Germinal center (tissue), 1 donor: ENCODE measurements at regions not wholly inside any gene's neighbourhood (a gene's known extent, or its start where the extent isn't known, plus 50 kb on each side); places are given as distances from the start of the nearest gene placed in this dataset.

Experiments used
- DNase-seq: peaks from one replicate; pipeline ENCODE4 v3.0.0; 2012; ENCODE audit warnings: mixed read lengths, low spot score

DNA sequence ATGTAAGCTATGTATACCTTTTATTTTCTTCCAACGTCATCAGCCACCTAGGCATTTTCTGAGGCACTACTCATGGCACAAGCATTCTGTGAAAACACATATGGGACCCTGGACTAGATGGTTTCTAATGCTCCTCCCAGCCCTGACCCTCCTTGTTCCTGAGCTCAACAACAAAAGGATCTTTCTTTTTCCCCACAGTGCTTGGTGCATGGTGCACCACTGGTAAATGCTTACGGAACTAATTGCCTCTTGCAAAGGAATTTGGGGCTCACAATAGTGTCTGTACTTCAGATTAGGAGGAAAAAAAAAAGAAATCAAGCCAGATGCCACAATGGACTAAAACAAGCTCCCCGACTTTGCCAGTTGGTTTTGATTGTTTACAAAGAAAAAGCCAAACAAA is 390.5 kb downstream of the PLPP3 start:
- DNase-seq, result no peak

GRCh38 chr1:56188221-56188620 is 391.1 kb downstream of the PLPP3 start:
- no peak for DNase-seq

DNA sequence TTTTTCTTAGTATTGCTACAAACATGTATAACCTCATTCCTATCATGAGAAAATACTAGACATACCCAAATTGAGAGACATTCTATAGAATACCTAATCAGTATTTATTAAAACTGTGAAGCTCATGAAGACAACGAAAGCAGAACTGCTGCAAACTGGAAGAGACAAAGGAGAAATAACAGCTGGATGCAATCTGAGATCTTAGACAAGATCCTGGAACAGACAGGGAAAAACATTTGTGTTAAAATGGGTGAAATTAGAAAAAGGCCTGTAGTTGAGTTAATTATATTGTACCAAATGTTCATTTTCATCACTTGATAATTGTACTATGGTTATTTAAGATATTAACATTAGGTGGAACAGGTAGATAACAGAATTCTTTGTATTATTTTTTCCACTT is 392.0 kb downstream of the PLPP3 start:
- no peak for DNase-seq

GRCh38 chr1:56185493-56185892 is 393.9 kb downstream of the PLPP3 start:
- no peak for DNase-seq

GRCh38 chr1:56183151-56183550 is 396.2 kb downstream of the PLPP3 start:
- DNase-seq, result no peak

GRCh38 chr1:56180520-56181190 is 398.7 kb downstream of the PLPP3 start:
- DNase-seq, result no peak

DNA sequence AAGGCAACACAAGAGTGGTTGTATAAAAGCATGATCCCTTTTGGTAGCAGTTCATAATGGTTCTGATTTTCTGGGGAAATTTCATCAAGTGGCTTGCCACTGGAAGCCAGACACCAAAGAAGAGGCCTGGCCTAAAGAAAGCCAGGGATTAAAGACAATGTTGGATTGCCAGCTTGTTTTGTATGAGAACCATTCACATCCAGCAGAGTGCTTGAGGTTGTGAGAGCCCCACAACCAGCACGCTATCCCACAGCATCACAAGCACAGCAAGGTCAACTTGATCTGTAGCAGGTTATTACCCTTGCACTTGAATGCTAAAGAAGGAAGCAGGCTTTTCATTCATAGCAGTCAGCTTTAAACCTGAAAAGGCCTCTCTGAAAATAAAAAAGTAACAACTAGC is 399.8 kb downstream of the PLPP3 start:
- DNase-seq, result no peak

DNA sequence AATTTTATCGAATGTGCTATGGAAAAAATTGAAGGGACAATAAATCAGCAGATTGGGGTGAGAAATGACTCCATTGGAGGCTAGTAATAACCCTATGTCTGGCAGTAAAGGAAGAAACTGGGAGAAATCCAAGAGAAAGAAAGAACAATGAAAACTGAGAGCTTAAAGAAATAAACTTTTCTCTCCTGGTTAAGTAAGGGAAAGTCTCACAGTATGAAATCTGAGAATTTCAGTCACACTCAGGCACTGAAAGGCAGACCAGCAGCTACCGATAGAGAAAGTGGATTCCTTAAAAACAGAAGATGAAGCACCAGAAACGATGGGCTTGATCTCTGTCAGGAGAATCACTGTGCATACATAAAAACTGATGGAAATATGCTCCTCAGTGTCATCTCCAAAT is 404.2 kb downstream of the PLPP3 start:
- no peak for DNase-seq

DNA sequence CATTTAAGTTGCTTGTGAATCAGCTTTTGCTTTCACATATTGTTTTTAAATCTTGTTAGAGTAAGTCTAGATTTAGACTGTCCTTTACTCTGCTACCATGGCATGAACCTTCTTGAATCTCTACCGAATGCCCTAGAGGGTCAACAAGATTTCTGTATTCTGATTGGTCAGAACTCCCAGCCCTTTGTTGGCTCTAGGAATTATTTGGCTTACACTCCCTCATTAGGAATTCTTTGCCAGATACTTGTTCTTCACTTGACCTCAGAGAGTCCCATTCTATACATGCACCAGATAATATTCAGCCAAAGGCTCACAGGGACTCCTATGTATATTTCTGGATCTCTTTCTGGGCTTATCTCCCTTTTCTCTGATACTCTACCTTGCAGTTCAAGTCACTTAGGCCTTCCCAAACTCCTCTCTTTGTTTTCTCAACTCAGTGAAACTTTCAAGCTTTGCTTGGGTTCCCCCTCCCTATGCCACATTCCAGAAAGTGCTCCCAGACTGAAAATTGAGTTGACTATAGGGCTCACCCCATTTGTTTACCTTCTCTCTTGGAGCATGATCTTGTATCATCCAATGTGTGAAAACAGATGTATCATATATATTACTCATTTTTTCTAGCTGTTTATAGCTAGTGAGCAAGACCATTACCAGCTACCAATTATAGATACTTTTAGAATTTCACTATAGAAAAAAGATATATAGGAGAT is 405.0 kb downstream of the PLPP3 start:
- no peak for DNase-seq

DNA sequence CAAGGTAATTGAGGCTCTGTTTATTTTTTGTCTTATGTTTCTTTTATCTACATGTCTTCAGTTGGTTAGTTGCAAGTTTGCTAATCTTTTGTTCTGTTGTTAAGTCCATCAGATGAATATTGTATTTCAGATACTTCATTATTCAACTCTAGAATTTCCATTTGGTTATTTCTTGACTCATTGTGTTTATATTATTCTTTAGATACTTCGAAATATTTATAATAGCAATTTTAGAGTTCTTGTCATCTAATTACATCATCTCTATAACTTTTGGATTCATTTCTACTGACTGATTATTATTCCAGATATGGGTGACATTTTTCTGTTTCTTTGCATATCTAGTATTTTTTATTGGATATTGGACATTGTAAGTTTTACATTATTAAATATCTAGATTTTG is 405.6 kb downstream of the PLPP3 start:
- no peak for DNase-seq

- no peak for DNase-seq
Measured at GRCh38 chr1:56171670-56172069, 407.7 kb downstream of the PLPP3 start.

DNA sequence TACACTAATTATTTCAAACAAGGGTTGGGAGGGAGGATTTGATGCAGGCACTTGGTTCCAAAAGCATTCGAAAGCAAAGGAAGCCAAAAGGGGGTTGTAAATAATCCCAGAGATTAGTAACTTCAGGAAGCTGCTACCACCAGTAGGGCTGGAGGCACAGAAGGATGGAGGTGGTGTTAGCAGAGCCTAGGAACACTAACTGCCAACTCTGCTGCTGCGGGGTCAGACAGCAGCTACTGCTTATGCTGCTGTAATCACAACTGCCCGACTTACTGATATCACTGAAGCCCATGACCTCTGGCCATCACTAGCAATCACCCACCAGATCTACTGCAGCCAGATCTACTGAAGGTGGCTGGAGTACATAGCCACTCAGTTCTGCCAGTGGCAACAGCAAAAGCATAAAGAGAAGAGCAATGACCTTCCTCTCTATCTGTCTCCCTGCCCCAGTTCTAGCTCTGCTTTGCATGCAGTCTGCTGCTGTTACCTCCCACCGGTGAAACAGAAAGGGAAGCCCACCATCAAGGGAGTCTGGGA is 408.5 kb downstream of the PLPP3 start:
- DNase-seq, result no peak

- no peak for DNase-seq
Measured at GRCh38 chr1:56169856-56170255, 409.5 kb downstream of the PLPP3 start.

DNA sequence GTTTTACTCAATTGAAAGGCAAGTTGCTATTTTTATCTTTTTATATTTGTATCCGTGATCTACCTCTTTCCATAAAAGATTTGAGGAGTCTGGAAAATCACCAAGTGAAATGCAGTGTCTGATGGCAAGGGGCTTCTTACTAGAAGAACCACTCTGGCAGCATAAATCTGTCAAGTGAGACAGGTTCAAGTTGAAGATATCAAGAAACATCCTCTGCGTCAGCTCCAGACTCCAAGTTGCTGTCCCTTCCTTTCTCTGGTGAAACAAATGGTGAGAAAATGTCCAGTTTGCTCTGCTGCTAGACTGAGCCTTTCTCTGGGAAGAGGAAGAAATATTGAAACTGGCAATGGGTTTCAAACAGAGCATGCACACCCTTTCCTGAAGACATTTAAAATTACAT is 411.2 kb downstream of the PLPP3 start:
- no peak for DNase-seq

DNA sequence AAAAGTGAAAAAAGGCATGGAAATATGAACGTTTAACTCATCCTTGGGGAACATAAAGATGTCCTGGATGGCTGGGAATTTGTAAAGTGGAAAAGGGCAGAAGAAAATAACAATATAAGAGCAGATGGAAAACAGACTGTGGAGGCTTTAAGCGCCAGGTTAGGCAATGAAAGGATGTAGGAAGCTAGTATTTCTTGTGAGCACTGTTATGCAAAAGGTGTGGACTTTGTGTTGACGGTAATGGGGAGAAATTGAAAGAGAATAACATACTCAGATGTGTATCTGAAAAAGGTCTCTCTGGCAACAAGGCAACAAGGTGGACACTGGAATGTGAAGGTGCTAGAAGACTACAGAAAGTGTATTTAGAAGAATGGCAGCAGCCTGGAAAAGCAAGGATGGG is 411.8 kb downstream of the PLPP3 start:
- DNase-seq, result no peak

- DNase-seq, result no peak
Measured at GRCh38 chr1:56160773-56161315, 418.5 kb downstream of the PLPP3 start.

DNA sequence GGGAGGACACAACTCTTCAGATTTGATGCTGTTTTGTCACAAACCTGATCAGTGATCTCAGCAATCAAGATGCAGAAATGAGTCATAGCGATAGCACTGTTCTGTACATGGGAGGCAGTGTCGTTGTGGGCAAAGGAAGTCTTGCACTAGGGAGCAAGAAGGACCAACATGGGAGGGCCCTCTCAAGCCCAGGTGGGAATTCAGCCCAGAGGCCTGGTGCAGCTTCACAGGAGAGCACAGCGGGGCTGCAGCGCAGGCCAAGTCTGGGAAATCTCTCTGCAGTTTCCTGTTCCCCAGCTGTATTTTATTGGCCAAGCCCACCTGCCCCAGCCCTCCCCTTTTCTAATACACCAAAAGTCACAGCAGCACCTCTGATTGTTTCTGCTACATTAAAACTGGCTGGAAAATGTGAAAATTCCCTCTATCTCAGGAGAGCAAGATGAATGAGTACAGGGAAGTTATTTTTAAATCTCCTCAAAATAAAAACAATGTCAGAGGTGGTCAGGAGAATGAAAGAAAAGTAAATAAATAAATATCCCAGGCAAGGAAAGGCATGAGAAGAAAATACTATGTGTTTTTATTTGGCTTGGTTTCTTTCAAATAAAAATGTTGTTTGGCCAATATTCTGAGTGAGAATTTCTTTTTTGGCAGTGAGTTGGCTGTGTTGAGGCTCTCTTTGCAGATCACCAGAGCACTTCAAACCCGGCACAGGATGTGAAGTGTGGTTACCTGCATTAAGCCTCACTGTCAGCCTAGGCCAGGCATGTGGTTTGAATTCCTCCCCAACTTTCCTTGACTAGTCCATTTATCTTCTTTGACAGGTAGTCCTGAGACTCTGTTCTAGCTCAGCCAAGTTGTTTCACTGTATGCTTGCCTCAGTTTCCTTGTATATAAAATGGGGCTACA is 422.1 kb downstream of the PLPP3 start:
- DNase-seq, result no peak

DNA sequence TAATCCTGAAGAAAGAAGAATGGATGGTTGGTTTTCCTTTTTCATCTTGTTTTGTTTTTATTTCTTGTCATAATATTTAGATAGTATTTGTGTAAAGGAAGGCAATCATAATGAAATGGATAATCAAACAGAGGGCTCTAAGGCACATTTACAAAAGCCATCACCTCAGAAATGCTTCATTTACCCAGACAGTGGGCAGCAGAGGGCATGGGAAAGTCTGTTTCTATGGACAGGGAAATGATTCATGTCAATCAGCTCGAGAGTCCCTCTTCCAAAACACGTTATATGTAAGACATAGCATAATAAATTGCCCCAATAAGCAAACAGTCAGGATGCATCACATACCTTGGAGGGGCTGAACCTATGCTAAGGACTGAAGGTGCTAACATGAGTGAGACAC is 426.1 kb downstream of the PLPP3 start:
- DNase-seq, result no peak

DNA sequence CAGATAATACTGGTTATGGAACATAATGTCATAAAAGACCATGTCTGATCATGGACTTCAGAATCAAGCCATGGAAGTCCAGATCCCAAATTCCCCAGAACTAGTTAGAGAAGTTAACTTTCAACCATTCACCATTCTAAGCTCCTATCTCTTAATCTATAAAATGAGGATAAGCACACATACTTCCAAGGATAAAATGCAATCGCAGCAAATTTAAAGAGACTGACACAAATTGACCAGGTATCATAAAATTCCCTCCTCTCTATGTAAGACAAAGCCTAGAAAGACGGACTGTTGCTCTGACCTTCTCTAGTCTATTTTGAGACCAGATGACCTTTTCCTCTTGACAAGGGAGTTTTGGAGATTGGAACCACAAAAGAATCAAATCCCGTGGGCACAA is 426.7 kb downstream of the PLPP3 start:
- no peak for DNase-seq

- no peak for DNase-seq
Measured at GRCh38 chr1:56151402-56151801, 428.0 kb downstream of the PLPP3 start.

DNA sequence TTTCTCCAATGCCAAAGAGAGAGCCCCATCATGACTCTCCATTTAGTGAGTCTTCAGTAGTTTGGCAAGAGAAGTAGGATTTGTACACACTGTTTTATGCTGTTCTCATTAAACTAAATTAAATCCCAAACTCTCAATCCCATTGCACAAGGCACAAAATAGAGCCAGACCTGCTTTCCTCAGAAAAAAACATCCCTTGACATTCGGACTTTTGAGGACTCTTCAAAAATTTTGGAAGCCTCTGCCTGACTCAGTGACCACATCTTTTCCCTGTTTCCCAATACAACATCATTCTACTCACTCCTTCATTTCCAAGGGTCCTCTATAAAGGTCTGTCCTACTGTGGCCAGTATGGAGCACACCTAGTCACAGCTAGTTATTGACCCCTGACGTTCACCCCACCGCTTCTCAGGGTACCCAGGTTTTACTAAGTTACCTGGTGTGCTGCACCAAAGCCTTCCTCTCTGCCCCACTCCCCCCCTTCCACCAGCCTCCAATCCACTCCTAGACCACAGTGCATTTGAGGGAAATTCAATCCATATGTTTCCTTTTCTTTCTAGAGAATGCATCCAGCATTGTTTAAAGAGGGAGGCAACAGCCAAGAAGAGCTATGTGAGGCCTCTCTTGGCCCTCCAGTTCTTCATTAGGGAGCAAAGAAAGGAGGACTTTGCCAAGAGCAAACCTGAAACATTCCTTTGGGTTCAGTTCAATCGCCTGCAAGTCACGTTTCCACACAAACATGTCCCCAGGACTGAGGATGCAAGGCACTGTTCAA is 428.7 kb downstream of the PLPP3 start:
- DNase-seq, result no peak

DNA sequence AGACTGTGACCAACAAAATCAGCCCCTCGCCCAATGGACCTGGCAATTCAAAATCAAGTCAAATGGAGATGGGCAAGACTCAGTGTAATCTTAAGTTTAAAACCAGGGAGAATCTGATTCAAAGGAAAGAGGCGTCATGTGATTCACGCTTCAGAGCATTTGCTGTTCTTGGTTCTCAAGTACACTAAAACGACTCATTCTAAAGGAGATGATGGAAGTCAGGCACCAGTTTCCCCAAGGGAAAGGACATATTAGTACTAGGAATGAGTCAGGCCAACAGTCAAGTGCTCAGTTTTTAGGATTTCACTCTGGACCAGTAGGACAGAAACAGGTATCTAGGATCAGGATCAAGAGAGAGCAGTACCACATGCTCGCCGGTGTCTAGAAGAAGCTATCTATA is 429.6 kb downstream of the PLPP3 start:
- DNase-seq, result no peak
